ENCODE measurements at regions not wholly inside any gene's neighbourhood (a gene's known extent, or its start where the extent isn't known, plus 50 kb on each side); places are given as distances from the start of the nearest gene placed in this dataset.

DNA sequence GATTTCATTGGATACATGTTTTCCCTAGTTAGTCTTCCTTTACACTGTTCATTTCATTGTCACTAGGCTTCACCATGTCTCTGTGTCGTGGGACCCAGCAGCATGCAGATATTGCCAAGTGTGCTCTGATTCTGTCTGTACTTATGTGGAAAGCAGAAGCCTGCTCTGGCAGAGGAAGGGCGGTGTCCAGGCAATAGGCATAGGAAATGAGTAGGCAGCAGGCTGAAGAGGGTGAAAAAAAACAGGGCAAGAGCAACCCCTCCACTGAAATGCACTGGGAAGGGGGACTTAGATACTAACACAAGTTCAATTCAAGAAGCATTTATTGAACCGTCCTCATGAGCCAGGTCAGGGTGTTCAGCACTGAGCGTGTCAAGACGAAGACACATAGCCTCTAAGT is 85.2 kb upstream of the VAV3 start:
- TF ChIP-seq EP300 (IDR thresholded peaks at IDR 0.05; ENCODE audit: borderline replicate concordance) (no peak), CEBPB (IDR thresholded peaks at IDR 0.05) (no peak), YY1 (IDR thresholded peaks at IDR 0.05; ENCODE audit: low read depth) (no peak), ZBTB7A (IDR thresholded peaks at IDR 0.05; ENCODE audit: low read depth) (no peak)
- TF ChIP-seq, protein P1, sequence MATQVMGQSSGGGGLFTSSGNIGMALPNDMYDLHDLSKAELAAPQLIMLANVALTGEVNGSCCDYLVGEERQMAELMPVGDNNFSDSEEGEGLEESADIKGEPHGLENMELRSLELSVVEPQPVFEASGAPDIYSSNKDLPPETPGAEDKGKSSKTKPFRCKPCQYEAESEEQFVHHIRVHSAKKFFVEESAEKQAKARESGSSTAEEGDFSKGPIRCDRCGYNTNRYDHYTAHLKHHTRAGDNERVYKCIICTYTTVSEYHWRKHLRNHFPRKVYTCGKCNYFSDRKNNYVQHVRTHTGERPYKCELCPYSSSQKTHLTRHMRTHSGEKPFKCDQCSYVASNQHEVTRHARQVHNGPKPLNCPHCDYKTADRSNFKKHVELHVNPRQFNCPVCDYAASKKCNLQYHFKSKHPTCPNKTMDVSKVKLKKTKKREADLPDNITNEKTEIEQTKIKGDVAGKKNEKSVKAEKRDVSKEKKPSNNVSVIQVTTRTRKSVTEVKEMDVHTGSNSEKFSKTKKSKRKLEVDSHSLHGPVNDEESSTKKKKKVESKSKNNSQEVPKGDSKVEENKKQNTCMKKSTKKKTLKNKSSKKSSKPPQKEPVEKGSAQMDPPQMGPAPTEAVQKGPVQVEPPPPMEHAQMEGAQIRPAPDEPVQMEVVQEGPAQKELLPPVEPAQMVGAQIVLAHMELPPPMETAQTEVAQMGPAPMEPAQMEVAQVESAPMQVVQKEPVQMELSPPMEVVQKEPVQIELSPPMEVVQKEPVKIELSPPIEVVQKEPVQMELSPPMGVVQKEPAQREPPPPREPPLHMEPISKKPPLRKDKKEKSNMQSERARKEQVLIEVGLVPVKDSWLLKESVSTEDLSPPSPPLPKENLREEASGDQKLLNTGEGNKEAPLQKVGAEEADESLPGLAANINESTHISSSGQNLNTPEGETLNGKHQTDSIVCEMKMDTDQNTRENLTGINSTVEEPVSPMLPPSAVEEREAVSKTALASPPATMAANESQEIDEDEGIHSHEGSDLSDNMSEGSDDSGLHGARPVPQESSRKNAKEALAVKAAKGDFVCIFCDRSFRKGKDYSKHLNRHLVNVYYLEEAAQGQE (IDR thresholded peaks at IDR 0.05; ENCODE audit: low read depth): no peak

DNA sequence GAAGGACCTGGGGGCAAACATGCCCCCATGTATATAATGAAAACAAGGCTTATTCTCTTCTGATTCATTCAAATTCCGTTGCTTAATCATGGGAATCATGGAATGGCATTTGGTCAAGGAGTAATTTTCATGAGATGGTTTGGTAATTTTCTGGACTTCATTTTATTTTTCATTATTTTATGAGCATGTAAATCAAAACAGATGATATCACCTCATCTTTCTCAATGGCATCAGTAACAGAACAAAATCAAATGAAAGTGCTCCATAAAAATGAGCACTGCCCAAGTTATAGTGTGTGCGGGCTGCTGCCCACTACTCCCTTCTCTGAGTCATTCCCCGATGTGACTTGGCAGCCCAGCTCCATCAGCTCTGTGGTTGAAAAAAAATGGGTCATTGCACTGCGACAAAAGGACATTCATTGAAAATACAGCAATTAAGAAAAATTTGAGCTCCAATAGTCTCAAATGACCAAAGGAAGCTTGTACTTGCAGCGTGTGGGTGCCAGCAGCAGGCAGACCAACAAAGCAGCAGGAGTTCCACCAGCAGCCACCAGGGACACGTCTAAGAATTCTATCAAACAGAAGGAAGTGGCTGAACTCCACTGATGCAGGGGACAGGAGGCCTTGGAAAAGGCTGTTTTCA is 84.3 kb upstream of the VAV3 start:
- TF ChIP-seq EP300 (IDR thresholded peaks at IDR 0.05; ENCODE audit: borderline replicate concordance) (peak; percentile 52; the same call in 1 of the 2 replicates), CEBPB (IDR thresholded peaks at IDR 0.05) (no peak), TCF12 (IDR thresholded peaks at IDR 0.05; ENCODE audit: low read depth) (peak; percentile 66), FOXM1 (IDR thresholded peaks at IDR 0.05; ENCODE audit: borderline replicate concordance, low read depth) (peak; percentile 35; the same call in 1 of the 2 replicates), ZBTB7A (IDR thresholded peaks at IDR 0.05; ENCODE audit: low read depth) (no peak), NFIC (IDR thresholded peaks at IDR 0.05) (peak; percentile 77), TEAD4 (IDR thresholded peaks at IDR 0.05) (peak; percentile 37; the same call in 1 of the 2 replicates)

DNA sequence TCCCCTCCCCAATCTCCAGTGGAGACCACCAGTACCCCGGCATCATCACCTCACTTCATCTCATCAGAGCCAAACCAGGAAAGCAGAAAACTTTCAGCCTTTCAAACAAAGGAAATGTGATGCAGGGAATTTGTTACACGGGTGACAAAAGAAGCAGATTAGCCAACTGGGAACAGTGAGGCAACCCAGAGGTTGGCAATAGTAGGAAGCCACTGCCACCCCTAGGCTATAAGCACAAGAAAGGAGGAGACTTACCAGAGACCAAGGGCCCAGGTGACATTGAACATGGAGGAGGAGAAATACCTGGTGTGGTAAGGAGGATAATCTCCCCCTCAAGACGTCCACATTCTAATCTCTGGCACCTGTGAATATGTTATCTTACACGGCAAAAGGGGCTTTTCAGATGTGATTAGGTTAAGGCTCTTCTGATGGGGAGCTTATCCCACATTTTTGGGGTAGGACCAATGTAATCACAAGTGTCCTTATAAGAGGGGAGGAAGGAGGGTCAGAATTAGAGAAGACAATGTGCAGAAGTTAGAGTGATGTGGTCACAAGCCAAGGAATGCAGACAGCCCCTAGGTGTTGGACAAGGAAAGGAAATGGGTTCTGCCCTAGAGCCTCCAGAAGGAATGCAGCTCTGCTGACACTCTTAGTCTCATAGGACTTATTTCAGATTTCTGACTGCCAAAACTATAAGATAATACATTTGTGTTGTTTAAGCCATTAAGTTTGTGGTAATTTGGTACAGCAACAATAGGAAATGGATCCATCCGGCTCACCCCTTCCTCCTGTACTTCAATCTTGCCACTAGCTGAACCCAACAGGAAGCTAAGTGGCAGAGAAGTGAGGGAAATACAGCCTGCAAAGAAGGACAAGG is 83.6 kb upstream of the VAV3 start:
- TF ChIP-seq CREB1 (IDR thresholded peaks at IDR 0.05; ENCODE audit: low read depth): no peak
- TF ChIP-seq, protein P2, sequence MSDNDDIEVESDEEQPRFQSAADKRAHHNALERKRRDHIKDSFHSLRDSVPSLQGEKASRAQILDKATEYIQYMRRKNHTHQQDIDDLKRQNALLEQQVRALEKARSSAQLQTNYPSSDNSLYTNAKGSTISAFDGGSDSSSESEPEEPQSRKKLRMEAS (IDR thresholded peaks at IDR 0.05): no peak
- no peak for TF ChIP-seq ZBTB7A (IDR thresholded peaks at IDR 0.05; ENCODE audit: low read depth)
- TF ChIP-seq TCF12 (IDR thresholded peaks at IDR 0.05; ENCODE audit: low read depth): no peak
- no peak for TF ChIP-seq USF1 (IDR thresholded peaks at IDR 0.05)
- TF ChIP-seq, protein P1 (IDR thresholded peaks at IDR 0.05; ENCODE audit: low read depth): no peak

GRCh38 chr1:108047085-108047484 is 82.1 kb upstream of the VAV3 start:
- TF ChIP-seq TAF1 (IDR thresholded peaks at IDR 0.05; ENCODE audit: low read depth): no peak
- no peak for TF ChIP-seq RAD21 (IDR thresholded peaks at IDR 0.05; ENCODE audit: low read depth)
- no peak for TF ChIP-seq FOXM1 (IDR thresholded peaks at IDR 0.05; ENCODE audit: borderline replicate concordance, low read depth)
- TF ChIP-seq, protein P2 (IDR thresholded peaks at IDR 0.05): no peak
- TF ChIP-seq EP300 (IDR thresholded peaks at IDR 0.05; ENCODE audit: borderline replicate concordance): no peak
- no peak for TF ChIP-seq CREB1 (IDR thresholded peaks at IDR 0.05; ENCODE audit: low read depth)
- TF ChIP-seq USF1 (IDR thresholded peaks at IDR 0.05): no peak
- no peak for TF ChIP-seq CEBPB (IDR thresholded peaks at IDR 0.05)
- no peak for TF ChIP-seq NFIC (IDR thresholded peaks at IDR 0.05)
- TF ChIP-seq, protein P1 (IDR thresholded peaks at IDR 0.05; ENCODE audit: low read depth): no peak
- no peak for TF ChIP-seq TCF12 (IDR thresholded peaks at IDR 0.05; ENCODE audit: low read depth)

Measured in Ishikawa (cell line).